ENCODE measurements at regions not wholly inside any gene's neighbourhood (a gene's known extent, or its start where the extent isn't known, plus 50 kb on each side); places are given as distances from the start of the nearest gene placed in this dataset.

- no peak for TF ChIP-seq CTCF (IDR thresholded peaks at IDR 0.05; ENCODE audit: low read depth, low read length, missing control alignments)
- no peak overlapping the region for H3K4me3 ChIP-seq (ENCODE audit: low read depth, low read length)
- DNase-seq (ENCODE audit: low read depth), result no peak
Measured at GRCh38 chr6:106014955-106015354, 71.2 kb upstream of the PRDM1 start.

- TF ChIP-seq CTCF (IDR thresholded peaks at IDR 0.05; ENCODE audit: low read depth, low read length, missing control alignments), result no peak
- H3K4me3 ChIP-seq (ENCODE audit: low read depth, low read length), result no peak overlapping the region
- DNase-seq (ENCODE audit: low read depth), result no peak
Measured at GRCh38 chr6:106011476-106011875, 74.7 kb upstream of the PRDM1 start.

- no peak for DNase-seq (ENCODE audit: low read depth)
- H3K4me3 ChIP-seq (ENCODE audit: low read depth, low read length), result no peak overlapping the region
- TF ChIP-seq CTCF (IDR thresholded peaks at IDR 0.05; ENCODE audit: low read depth, low read length, missing control alignments), result no peak
Measured at GRCh38 chr6:106005954-106006353, 80.2 kb upstream of the PRDM1 start.

- no peak for DNase-seq (ENCODE audit: low read depth)
- TF ChIP-seq CTCF (IDR thresholded peaks at IDR 0.05; ENCODE audit: low read depth, low read length, missing control alignments), result no peak
- H3K4me3 ChIP-seq (ENCODE audit: low read depth, low read length), result no peak overlapping the region
Measured at GRCh38 chr6:106005013-106005412, 81.1 kb upstream of the PRDM1 start.

- no peak for TF ChIP-seq CTCF (IDR thresholded peaks at IDR 0.05; ENCODE audit: low read depth, low read length, missing control alignments)
- no peak overlapping the region for H3K4me3 ChIP-seq (ENCODE audit: low read depth, low read length)
- DNase-seq (ENCODE audit: low read depth), result no peak
Measured at GRCh38 chr6:106003268-106003987, 82.7 kb upstream of the PRDM1 start.

- no peak overlapping the region for H3K4me3 ChIP-seq (ENCODE audit: low read depth, low read length)
- TF ChIP-seq CTCF (IDR thresholded peaks at IDR 0.05; ENCODE audit: low read depth, low read length, missing control alignments), result no peak
- no peak for DNase-seq (ENCODE audit: low read depth)
Measured at GRCh38 chr6:106002005-106002404, 84.1 kb upstream of the PRDM1 start.

GRCh38 chr6:106000935-106001334, 85.2 kb upstream of the PRDM1 start:
- TF ChIP-seq CTCF (IDR thresholded peaks at IDR 0.05; ENCODE audit: low read depth, low read length, missing control alignments), result no peak
- no peak overlapping the region for H3K4me3 ChIP-seq (ENCODE audit: low read depth, low read length)
- DNase-seq (ENCODE audit: low read depth), result no peak

All from GM12864 (cell line).